ENCODE measurements at regions not wholly inside any gene's neighbourhood (a gene's known extent, or its start where the extent isn't known, plus 50 kb on each side); places are given as distances from the start of the nearest gene placed in this dataset.

- DNase-seq (ENCODE audit: low read depth), result no peak
Measured at GRCh38 chr4:81667539-81667938, 195.8 kb upstream of the RASGEF1B start.

GRCh38 chr4:81666491-81666890 lies 194.8 kb upstream of the RASGEF1B start:
- no peak for DNase-seq (ENCODE audit: low read depth)

GRCh38 chr4:81665649-81666048 lies 193.9 kb upstream of the RASGEF1B start:
- no peak for DNase-seq (ENCODE audit: low read depth)

- DNase-seq (ENCODE audit: low read depth), result no peak
Measured at GRCh38 chr4:81665045-81665444, 193.3 kb upstream of the RASGEF1B start.

GRCh38 chr4:81664079-81664478 lies 192.4 kb upstream of the RASGEF1B start:
- DNase-seq (ENCODE audit: low read depth), result no peak

- no peak for DNase-seq (ENCODE audit: low read depth)
Measured at GRCh38 chr4:81663368-81663767, 191.7 kb upstream of the RASGEF1B start.

- DNase-seq (ENCODE audit: low read depth), result no peak
Measured at GRCh38 chr4:81659051-81659450, 187.3 kb upstream of the RASGEF1B start.

GRCh38 chr4:81652069-81652478 lies 180.4 kb upstream of the RASGEF1B start:
- DNase-seq (ENCODE audit: low read depth), result no peak

- no peak for DNase-seq (ENCODE audit: low read depth)
Measured at GRCh38 chr4:81651243-81651899, 179.7 kb upstream of the RASGEF1B start.

- DNase-seq (ENCODE audit: low read depth), result no peak
Measured at GRCh38 chr4:81650606-81651242, 179.0 kb upstream of the RASGEF1B start.

- DNase-seq (ENCODE audit: low read depth), result no peak
Measured at GRCh38 chr4:81648576-81649275, 177.0 kb upstream of the RASGEF1B start.

GRCh38 chr4:81647388-81647787 lies 175.7 kb upstream of the RASGEF1B start:
- no peak for DNase-seq (ENCODE audit: low read depth)

- DNase-seq (ENCODE audit: low read depth), result no peak
Measured at GRCh38 chr4:81642543-81642942, 170.8 kb upstream of the RASGEF1B start.

- no peak for DNase-seq (ENCODE audit: low read depth)
Measured at GRCh38 chr4:81639248-81639647, 167.5 kb upstream of the RASGEF1B start.

GRCh38 chr4:81638698-81639097 lies 167.0 kb upstream of the RASGEF1B start:
- DNase-seq (ENCODE audit: low read depth), result no peak

GRCh38 chr4:81635739-81636138 lies 164.0 kb upstream of the RASGEF1B start:
- DNase-seq (ENCODE audit: low read depth), result no peak

- no peak for DNase-seq (ENCODE audit: low read depth)
Measured at GRCh38 chr4:81634766-81635549, 163.3 kb upstream of the RASGEF1B start.

GRCh38 chr4:81634165-81634564 lies 162.5 kb upstream of the RASGEF1B start:
- DNase-seq (ENCODE audit: low read depth), result no peak

GRCh38 chr4:81632581-81633299 lies 161.0 kb upstream of the RASGEF1B start:
- peak; percentile 41 for DNase-seq (ENCODE audit: low read depth)

GRCh38 chr4:81631958-81632441 lies 160.3 kb upstream of the RASGEF1B start:
- DNase-seq (ENCODE audit: low read depth), result peak; percentile 95

GRCh38 chr4:81629366-81629765 lies 157.7 kb upstream of the RASGEF1B start:
- DNase-seq (ENCODE audit: low read depth), result no peak

GRCh38 chr4:81628489-81628888 lies 156.8 kb upstream of the RASGEF1B start:
- DNase-seq (ENCODE audit: low read depth), result no peak
